ENCODE measurements at regions not wholly inside any gene's neighbourhood (a gene's known extent, or its start where the extent isn't known, plus 50 kb on each side); places are given as distances from the start of the nearest gene placed in this dataset.

- H3K4me3 Mint-ChIP-seq (ENCODE audit: unreplicated experiment), result no peak overlapping the region
- peaks cover 2% of the 10 kb centered on the region for H3K4me1 Mint-ChIP-seq (ENCODE audit: unreplicated experiment)
- DNase-seq (ENCODE audit: extremely low spot score, unreplicated experiment), result no peak
- no peaks in the 10 kb centered on the region for H3K9me3 Mint-ChIP-seq (ENCODE audit: unreplicated experiment)
- H3K27me3 Mint-ChIP-seq (ENCODE audit: unreplicated experiment), result no peaks in the 10 kb centered on the region
- TF ChIP-seq CTCF (IDR thresholded peaks at IDR 0.05), result no peak
- H3K36me3 Mint-ChIP-seq (ENCODE audit: unreplicated experiment), result no peaks in the 10 kb centered on the region
- H3K27ac Mint-ChIP-seq (ENCODE audit: unreplicated experiment), result no peak overlapping the region
Measured at GRCh38 chr9:115439641-115440040, 321.7 kb upstream of the TNC start.

- Mint-ChIP-seq H3K4me1 (ENCODE audit: unreplicated experiment) (peaks cover 6% of the 10 kb centered on the region), H3K27me3 (ENCODE audit: unreplicated experiment) (no peaks in the 10 kb centered on the region), H3K36me3 (ENCODE audit: unreplicated experiment) (no peaks in the 10 kb centered on the region), H3K4me3 (ENCODE audit: unreplicated experiment) (no peak overlapping the region), H3K27ac (ENCODE audit: unreplicated experiment) (no peak overlapping the region), H3K9me3 (ENCODE audit: unreplicated experiment) (no peaks in the 10 kb centered on the region)
- DNase-seq (ENCODE audit: extremely low spot score, unreplicated experiment), result no peak
- TF ChIP-seq CTCF (IDR thresholded peaks at IDR 0.05), result no peak
Measured at GRCh38 chr9:115442054-115442453, 324.1 kb upstream of the TNC start.

GRCh38 chr9:115443890-115444289, 325.9 kb upstream of the TNC start:
- Mint-ChIP-seq H3K36me3 (ENCODE audit: unreplicated experiment) (no peaks in the 10 kb centered on the region), H3K4me1 (ENCODE audit: unreplicated experiment) (peaks cover 6% of the 10 kb centered on the region), H3K27ac (ENCODE audit: unreplicated experiment) (no peak overlapping the region), H3K9me3 (ENCODE audit: unreplicated experiment) (no peaks in the 10 kb centered on the region), H3K4me3 (ENCODE audit: unreplicated experiment) (no peak overlapping the region), H3K27me3 (ENCODE audit: unreplicated experiment) (no peaks in the 10 kb centered on the region)
- no peak for DNase-seq (ENCODE audit: extremely low spot score, unreplicated experiment)
- TF ChIP-seq CTCF (IDR thresholded peaks at IDR 0.05), result no peak

- peaks cover 6% of the 10 kb centered on the region for H3K4me1 Mint-ChIP-seq (ENCODE audit: unreplicated experiment)
- DNase-seq (ENCODE audit: extremely low spot score, unreplicated experiment), result no peak
- H3K9me3 Mint-ChIP-seq (ENCODE audit: unreplicated experiment), result no peaks in the 10 kb centered on the region
- TF ChIP-seq CTCF (IDR thresholded peaks at IDR 0.05), result no peak
- no peaks in the 10 kb centered on the region for H3K36me3 Mint-ChIP-seq (ENCODE audit: unreplicated experiment)
- H3K27me3 Mint-ChIP-seq (ENCODE audit: unreplicated experiment), result peaks cover 2% of the 10 kb centered on the region
- no peak overlapping the region for H3K4me3 Mint-ChIP-seq (ENCODE audit: unreplicated experiment)
- no peak overlapping the region for H3K27ac Mint-ChIP-seq (ENCODE audit: unreplicated experiment)
Measured at GRCh38 chr9:115444959-115445358, 327.0 kb upstream of the TNC start.

- peaks cover 6% of the 10 kb centered on the region for H3K4me1 Mint-ChIP-seq (ENCODE audit: unreplicated experiment)
- DNase-seq (ENCODE audit: extremely low spot score, unreplicated experiment), result no peak
- no peaks in the 10 kb centered on the region for H3K9me3 Mint-ChIP-seq (ENCODE audit: unreplicated experiment)
- peaks cover 2% of the 10 kb centered on the region for H3K27me3 Mint-ChIP-seq (ENCODE audit: unreplicated experiment)
- TF ChIP-seq CTCF (IDR thresholded peaks at IDR 0.05), result no peak
- H3K4me3 Mint-ChIP-seq (ENCODE audit: unreplicated experiment), result no peak overlapping the region
- no peaks in the 10 kb centered on the region for H3K36me3 Mint-ChIP-seq (ENCODE audit: unreplicated experiment)
- no peak overlapping the region for H3K27ac Mint-ChIP-seq (ENCODE audit: unreplicated experiment)
Measured at GRCh38 chr9:115445655-115446054, 327.7 kb upstream of the TNC start.
